K562 (cell line): ENCODE measurements at regions not wholly inside any gene's neighbourhood (a gene's known extent, or its start where the extent isn't known, plus 50 kb on each side); places are given as distances from the start of the nearest gene placed in this dataset.
A peak's percentile ranks its signal among the peaks of the same experiment; 100 is the strongest.

Experiments
- DIDO1 ChIP-seq: fragments of 450-650 bp; IDR thresholded peaks from 2 replicates; pipeline ENCODE4 v1.6.1; 2016; ENCODE audit warnings: low read depth, missing biosample characterization, missing genetic modification characterization
- ELF4 ChIP-seq: fragments of 450-650 bp; formaldehyde crosslinking; IDR thresholded peaks from 2 replicates; pipeline ENCODE4 v1.4.0; 2022; ENCODE audit warnings: missing genetic modification characterization
- GTF2E2 ChIP-seq: fragments of 200-800 bp; sonication (Bioruptor generic); IDR thresholded peaks from 2 replicates; pipeline ENCODE4 v1.6.1; 2016; ENCODE audit warnings: missing genetic modification characterization, missing compliant biosample characterization
- HDAC8 ChIP-seq: fragments of 450-650 bp; IDR thresholded peaks from 2 replicates; pipeline ENCODE4 v1.6.1; 2016; ENCODE audit warnings: mild to moderate bottlenecking, missing genetic modification characterization, moderate library complexity, missing compliant biosample characterization
- HLTF ChIP-seq: fragments of 450-650 bp; IDR thresholded peaks from 2 replicates; pipeline ENCODE4 v1.6.1; 2016
- ILK ChIP-seq: fragments of 450-650 bp; IDR thresholded peaks from 2 replicates; pipeline ENCODE4 v1.6.1; 2016; ENCODE audit warnings: missing genetic modification characterization, low read depth, mild to moderate bottlenecking, missing compliant biosample characterization, moderate library complexity, borderline replicate concordance
- KAT8 ChIP-seq: fragments of 450-650 bp; IDR thresholded peaks from 2 replicates; pipeline ENCODE4 v1.6.1; 2016; ENCODE audit warnings: low read depth, mild to moderate bottlenecking
- KHSRP ChIP-seq: fragments of 450-650 bp; IDR thresholded peaks from 2 replicates; pipeline ENCODE4 v1.6.1; 2017
- MTA1 ChIP-seq: fragments of 450-650 bp; IDR thresholded peaks from 2 replicates; pipeline ENCODE4 v1.6.1; 2017; ENCODE audit warnings: borderline replicate concordance
- NR2C2 ChIP-seq, 2 experiments: fragments of 200-800 bp in 1 of 2; sonication (Bioruptor generic) in 1 of 2; sonication (generic) in 1 of 2; formaldehyde crosslinking in 1 of 2; IDR thresholded peaks; 2 replicates each; pipeline versions ENCODE4 v1.6.1 to v1.8.0; 2016 to 2022; ENCODE audit warnings: mild to moderate bottlenecking in 1 of 2, missing compliant biosample characterization in 1 of 2, missing genetic modification characterization in 1 of 2, missing genetic modification reagents in 1 of 2
- PURB ChIP-seq: sonication (generic); formaldehyde crosslinking; IDR thresholded peaks from 2 replicates; pipeline ENCODE4 v1.9.0; 2021; ENCODE audit warnings: low read depth, mild to moderate bottlenecking, missing genetic modification reagents
- TAF1 ChIP-seq: IDR thresholded peaks from 2 replicates; pipeline ENCODE4 v1.6.1; 2011; ENCODE audit warnings: mild to moderate bottlenecking, low read length, moderate library complexity; ENCODE audit not compliant: insufficient read depth, control insufficient read depth, severe bottlenecking; ENCODE audit errors: extremely low read depth
- ZFP30 ChIP-seq: fragments of 250-450 bp; sonication (Bioruptor Pico); IDR thresholded peaks from 2 replicates; pipeline ENCODE4 v1.8.0; 2022; ENCODE audit warnings: moderate library complexity, mild to moderate bottlenecking, inconsistent platforms, borderline replicate concordance
- ZNF197 ChIP-seq: fragments of 200-800 bp; sonication (Bioruptor generic); IDR thresholded peaks from 2 replicates; pipeline ENCODE4 v1.6.1; 2016; ENCODE audit warnings: low read depth, missing genetic modification characterization, missing compliant biosample characterization
- ZNF445 ChIP-seq: fragments of 250-450 bp; sonication (Bioruptor Pico); IDR thresholded peaks from 2 replicates; pipeline ENCODE4 v1.4.0; 2020; ENCODE audit warnings: low read depth, mild to moderate bottlenecking, moderate library complexity
- ZNF449 ChIP-seq: fragments of 250-450 bp; sonication (Bioruptor Pico); IDR thresholded peaks from 2 replicates; pipeline ENCODE4 v1.8.0; 2022; ENCODE audit warnings: moderate library complexity, mild to moderate bottlenecking, inconsistent platforms
- TF ChIP-seq, protein P1 (sequence below): sonication (generic); formaldehyde crosslinking; IDR thresholded peaks from 2 replicates; pipeline ENCODE4 v1.8.1; 2023; ENCODE audit warnings: missing genetic modification reagents, mild to moderate bottlenecking, borderline replicate concordance
- TF ChIP-seq, protein P2 (sequence below): fragments of 450-650 bp; formaldehyde crosslinking; conservative IDR thresholded peaks from 2 replicates; pipeline ENCODE4 v1.4.0; 2022; ENCODE audit warnings: mild to moderate bottlenecking, missing genetic modification characterization

DNA sequence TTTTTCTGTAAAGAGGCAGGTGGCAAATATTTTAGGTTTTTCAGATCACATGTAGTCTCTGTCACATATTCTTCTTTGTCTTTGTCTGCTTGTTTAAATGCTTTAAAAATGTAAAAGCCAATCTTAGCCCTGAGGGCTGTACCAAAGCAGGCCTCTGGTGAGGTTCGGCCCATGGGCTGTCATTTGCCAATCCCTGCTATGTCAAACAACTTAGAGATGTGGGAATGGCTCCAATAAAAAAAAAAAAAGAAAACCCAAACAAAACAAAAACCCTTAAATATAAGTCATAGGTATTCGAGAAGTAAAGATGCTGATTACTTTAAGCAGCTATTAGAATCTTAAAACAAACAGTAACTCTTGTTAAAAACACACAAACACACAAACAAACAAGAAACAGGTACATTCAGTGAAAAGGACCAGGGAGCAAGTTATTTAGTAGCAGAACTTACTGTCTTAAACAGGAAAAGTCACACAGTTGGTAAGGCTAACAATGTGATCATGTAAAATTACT, 61.4 kb upstream of the NAMPT start (continued):
- 0 out of 2 replicates have a peak, but pooled peaks have one; percentile 51 for TF ChIP-seq HDAC8 (tag)
- 0 out of 2 replicates have a peak, but pooled peaks have one; percentile 57 for TF ChIP-seq HLTF
- 0 out of 2 replicates have a peak, but pooled peaks have one; percentile 62 for TF ChIP-seq GTF2E2 (tag)
- TF ChIP-seq KAT8, result peak; percentile 48; the same call in 1 of the 2 replicates
- peak; percentile 43; the same call in 1 of the 2 replicates for TF ChIP-seq MTA1
- TF ChIP-seq DIDO1 (tag), result 0 out of 2 replicates have a peak, but pooled peaks have one; percentile 52
- TF ChIP-seq ILK (tag), result 0 out of 2 replicates have a peak, but pooled peaks have one; percentile 27
- no peak for TF ChIP-seq PURB (CRISPR knock-in tag)
- 0 out of 2 replicates have a peak, but pooled peaks have one; percentile 34 for TF ChIP-seq ZNF449 (CRISPR knock-in tag)
- 0 out of 2 replicates have a peak, but pooled peaks have one; percentile 51 for TF ChIP-seq ELF4 (CRISPR knock-in tag)
- no peak for TF ChIP-seq NR2C2 (CRISPR knock-in tag; IDR thresholded peaks at IDR 0.05)
- TF ChIP-seq NR2C2 (tag; IDR thresholded peaks at IDR 0.05), result no peak
- no peak for TF ChIP-seq ZNF445 (CRISPR knock-in tag)
- no peak for TF ChIP-seq ZFP30 (CRISPR knock-in tag)
- TF ChIP-seq, protein P1, sequence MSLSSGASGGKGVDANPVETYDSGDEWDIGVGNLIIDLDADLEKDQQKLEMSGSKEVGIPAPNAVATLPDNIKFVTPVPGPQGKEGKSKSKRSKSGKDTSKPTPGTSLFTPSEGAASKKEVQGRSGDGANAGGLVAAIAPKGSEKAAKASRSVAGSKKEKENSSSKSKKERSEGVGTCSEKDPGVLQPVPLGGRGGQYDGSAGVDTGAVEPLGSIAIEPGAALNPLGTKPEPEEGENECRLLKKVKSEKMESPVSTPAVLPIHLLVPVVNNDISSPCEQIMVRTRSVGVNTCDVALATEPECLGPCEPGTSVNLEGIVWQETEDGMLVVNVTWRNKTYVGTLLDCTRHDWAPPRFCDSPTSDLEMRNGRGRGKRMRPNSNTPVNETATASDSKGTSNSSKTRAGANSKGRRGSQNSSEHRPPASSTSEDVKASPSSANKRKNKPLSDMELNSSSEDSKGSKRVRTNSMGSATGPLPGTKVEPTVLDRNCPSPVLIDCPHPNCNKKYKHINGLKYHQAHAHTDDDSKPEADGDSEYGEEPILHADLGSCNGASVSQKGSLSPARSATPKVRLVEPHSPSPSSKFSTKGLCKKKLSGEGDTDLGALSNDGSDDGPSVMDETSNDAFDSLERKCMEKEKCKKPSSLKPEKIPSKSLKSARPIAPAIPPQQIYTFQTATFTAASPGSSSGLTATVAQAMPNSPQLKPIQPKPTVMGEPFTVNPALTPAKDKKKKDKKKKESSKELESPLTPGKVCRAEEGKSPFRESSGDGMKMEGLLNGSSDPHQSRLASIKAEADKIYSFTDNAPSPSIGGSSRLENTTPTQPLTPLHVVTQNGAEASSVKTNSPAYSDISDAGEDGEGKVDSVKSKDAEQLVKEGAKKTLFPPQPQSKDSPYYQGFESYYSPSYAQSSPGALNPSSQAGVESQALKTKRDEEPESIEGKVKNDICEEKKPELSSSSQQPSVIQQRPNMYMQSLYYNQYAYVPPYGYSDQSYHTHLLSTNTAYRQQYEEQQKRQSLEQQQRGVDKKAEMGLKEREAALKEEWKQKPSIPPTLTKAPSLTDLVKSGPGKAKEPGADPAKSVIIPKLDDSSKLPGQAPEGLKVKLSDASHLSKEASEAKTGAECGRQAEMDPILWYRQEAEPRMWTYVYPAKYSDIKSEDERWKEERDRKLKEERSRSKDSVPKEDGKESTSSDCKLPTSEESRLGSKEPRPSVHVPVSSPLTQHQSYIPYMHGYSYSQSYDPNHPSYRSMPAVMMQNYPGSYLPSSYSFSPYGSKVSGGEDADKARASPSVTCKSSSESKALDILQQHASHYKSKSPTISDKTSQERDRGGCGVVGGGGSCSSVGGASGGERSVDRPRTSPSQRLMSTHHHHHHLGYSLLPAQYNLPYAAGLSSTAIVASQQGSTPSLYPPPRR (CRISPR knock-in tag), result no peak
- peak; percentile 34; the same call in 1 of the 2 replicates for TF ChIP-seq KHSRP
- TF ChIP-seq ZNF197 (CRISPR knock-in tag), result 0 out of 2 replicates have a peak, but pooled peaks have one; percentile 23
- TF ChIP-seq, protein P2, sequence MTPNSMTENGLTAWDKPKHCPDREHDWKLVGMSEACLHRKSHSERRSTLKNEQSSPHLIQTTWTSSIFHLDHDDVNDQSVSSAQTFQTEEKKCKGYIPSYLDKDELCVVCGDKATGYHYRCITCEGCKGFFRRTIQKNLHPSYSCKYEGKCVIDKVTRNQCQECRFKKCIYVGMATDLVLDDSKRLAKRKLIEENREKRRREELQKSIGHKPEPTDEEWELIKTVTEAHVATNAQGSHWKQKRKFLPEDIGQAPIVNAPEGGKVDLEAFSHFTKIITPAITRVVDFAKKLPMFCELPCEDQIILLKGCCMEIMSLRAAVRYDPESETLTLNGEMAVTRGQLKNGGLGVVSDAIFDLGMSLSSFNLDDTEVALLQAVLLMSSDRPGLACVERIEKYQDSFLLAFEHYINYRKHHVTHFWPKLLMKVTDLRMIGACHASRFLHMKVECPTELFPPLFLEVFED (CRISPR knock-in tag), result 0 out of 2 replicates have a peak, but pooled peaks have one; percentile 64
- TF ChIP-seq TAF1, result no peak
